WTC11 (cell line): ENCODE measurements at regions not wholly inside any gene's neighbourhood (a gene's known extent, or its start where the extent isn't known, plus 50 kb on each side); places are given as distances from the start of the nearest gene placed in this dataset.

Source experiments
- ATAC-seq: fragments of 200-7000 bp; cut with Tn5 transposase; 2 replicates; pipeline ENCODE4 v1.10.0; 2021; ENCODE audit warnings: mild to moderate bottlenecking, moderate library complexity
- CTCF ChIA-PET: fragments of 300-600 bp; sonication (Branson Sonifier 250); formaldehyde crosslinking; loops from one replicate; lab custom pipeline; 2021; ENCODE audit warnings: antibody characterized with exemption; lab: Charles Lee
- POLR2A ChIA-PET: fragments of 350-600 bp; sonication (Branson Sonifier 250); formaldehyde crosslinking; loops from one replicate; lab custom pipeline; 2021; ENCODE audit warnings: antibody characterized with exemption; lab: Charles Lee
- DNase-seq: peaks from one replicate; pipeline ENCODE4 v3.0.0; 2021; ENCODE audit warnings: low spot score
- H3K27ac Mint-ChIP-seq: 2 replicates; pipeline ENCODE4 v1.8.0; 2021; ENCODE audit warnings: mixed read lengths
- H3K27me3 Mint-ChIP-seq: 2 replicates; pipeline ENCODE4 v1.8.0; 2021; ENCODE audit warnings: low read depth, mild to moderate bottlenecking, moderate library complexity, mixed read lengths
- H3K36me3 Mint-ChIP-seq: 2 replicates; pipeline ENCODE4 v1.8.0; 2021; ENCODE audit warnings: mixed read lengths
- H3K4me1 Mint-ChIP-seq: 2 replicates; pipeline ENCODE4 v1.8.0; 2022; ENCODE audit warnings: mixed read lengths
- H3K4me3 Mint-ChIP-seq: 2 replicates; pipeline ENCODE4 v1.8.0; 2021; ENCODE audit warnings: mild to moderate bottlenecking, moderate library complexity, mixed read lengths
- H3K9me3 Mint-ChIP-seq: 2 replicates; pipeline ENCODE4 v1.8.0; 2021; ENCODE audit warnings: mixed read lengths
- CBFB ChIP-seq: sonication (generic); formaldehyde crosslinking; IDR thresholded peaks from 2 replicates; pipeline ENCODE4 v1.8.1; 2022; ENCODE audit warnings: mild to moderate bottlenecking, low read depth, missing genetic modification reagents
- CREM ChIP-seq: sonication (generic); formaldehyde crosslinking; IDR thresholded peaks from 2 replicates; pipeline ENCODE4 v1.8.1; 2022; ENCODE audit warnings: mild to moderate bottlenecking, missing genetic modification reagents, moderate library complexity
- ERG ChIP-seq: fragments of 250-450 bp; sonication (Bioruptor Pico); IDR thresholded peaks from 2 replicates; pipeline ENCODE4 v1.8.0; 2021; ENCODE audit warnings: mild to moderate bottlenecking
- ESRRA ChIP-seq: sonication (generic); formaldehyde crosslinking; IDR thresholded peaks from 2 replicates; pipeline ENCODE4 v1.8.1; 2022; ENCODE audit warnings: mild to moderate bottlenecking, missing genetic modification reagents, borderline replicate concordance
- FOXP1 ChIP-seq: sonication (generic); formaldehyde crosslinking; IDR thresholded peaks from 2 replicates; pipeline ENCODE4 v1.8.0; 2022; ENCODE audit warnings: missing genetic modification reagents, mild to moderate bottlenecking, moderate library complexity, borderline replicate concordance
- GRHL2 ChIP-seq: fragments of 250-450 bp; sonication (Bioruptor Pico); IDR thresholded peaks from 2 replicates; pipeline ENCODE4 v1.8.0; 2022; ENCODE audit warnings: mild to moderate bottlenecking, moderate library complexity; ENCODE audit not compliant: insufficient replicate concordance, severe bottlenecking
- HMGXB4 ChIP-seq: sonication (generic); formaldehyde crosslinking; IDR thresholded peaks from 2 replicates; pipeline ENCODE4 v1.8.1; 2023; ENCODE audit warnings: mild to moderate bottlenecking, moderate library complexity, missing genetic modification reagents
- IRF2 ChIP-seq: sonication (generic); formaldehyde crosslinking; IDR thresholded peaks from 2 replicates; pipeline ENCODE4 v1.8.0; 2022; ENCODE audit warnings: low read depth, missing genetic modification reagents, borderline replicate concordance
- JAZF1 ChIP-seq: fragments of 250-450 bp; sonication (Bioruptor Pico); IDR thresholded peaks from 2 replicates; pipeline ENCODE4 v1.9.0; 2021; ENCODE audit warnings: moderate library complexity, mild to moderate bottlenecking, inconsistent platforms
- MXD4 ChIP-seq: fragments of 250-450 bp; sonication (Bioruptor Pico); IDR thresholded peaks from 2 replicates; pipeline ENCODE4 v1.8.0; 2021; ENCODE audit warnings: mild to moderate bottlenecking, moderate library complexity, borderline replicate concordance
- MYBL2 ChIP-seq: sonication (generic); formaldehyde crosslinking; IDR thresholded peaks from 2 replicates; pipeline ENCODE4 v1.8.1; 2023; ENCODE audit warnings: mild to moderate bottlenecking, moderate library complexity, missing genetic modification reagents
- NR2C2 ChIP-seq: sonication (generic); formaldehyde crosslinking; IDR thresholded peaks from 2 replicates; pipeline ENCODE4 v1.8.0; 2022; ENCODE audit warnings: mild to moderate bottlenecking, missing genetic modification reagents
- NR3C1 ChIP-seq: sonication (generic); formaldehyde crosslinking; conservative IDR thresholded peaks from 2 replicates; pipeline ENCODE4 v1.8.1; 2023; ENCODE audit warnings: low read depth, mild to moderate bottlenecking, missing genetic modification reagents
- PRDM15 ChIP-seq: sonication (generic); formaldehyde crosslinking; IDR thresholded peaks from 2 replicates; pipeline ENCODE4 v1.8.0; 2022; ENCODE audit warnings: missing genetic modification reagents
- PREB ChIP-seq: sonication (generic); formaldehyde crosslinking; IDR thresholded peaks from 2 replicates; pipeline ENCODE4 v1.8.1; 2022; ENCODE audit warnings: mild to moderate bottlenecking, missing genetic modification reagents, moderate library complexity, borderline replicate concordance
- RELA ChIP-seq: sonication (generic); formaldehyde crosslinking; IDR thresholded peaks from 2 replicates; pipeline ENCODE4 v1.8.1; 2022; ENCODE audit warnings: missing genetic modification reagents, mild to moderate bottlenecking, borderline replicate concordance
- SMAD4 ChIP-seq: sonication (generic); formaldehyde crosslinking; IDR thresholded peaks from 2 replicates; pipeline ENCODE4 v1.8.0; 2022; ENCODE audit warnings: mild to moderate bottlenecking, missing genetic modification reagents
- ZNF121 ChIP-seq: sonication (generic); formaldehyde crosslinking; IDR thresholded peaks from 2 replicates; pipeline ENCODE4 v1.8.0; 2023; ENCODE audit warnings: missing genetic modification reagents
- ZNF138 ChIP-seq: sonication (generic); formaldehyde crosslinking; conservative IDR thresholded peaks from 2 replicates; pipeline ENCODE4 v1.8.1; 2022; ENCODE audit warnings: mild to moderate bottlenecking, moderate library complexity, missing genetic modification reagents
- ZNF671 ChIP-seq: fragments of 250-450 bp; sonication (Bioruptor Pico); IDR thresholded peaks from 2 replicates; pipeline ENCODE4 v1.8.0; 2021; ENCODE audit warnings: mild to moderate bottlenecking
- TF ChIP-seq, protein P1 (sequence below): sonication (generic); formaldehyde crosslinking; IDR thresholded peaks from 2 replicates; pipeline ENCODE4 v1.8.0; 2023; ENCODE audit warnings: mild to moderate bottlenecking, missing genetic modification reagents
- TF ChIP-seq, protein P2 (sequence below): fragments of 250-450 bp; sonication (Bioruptor Pico); IDR thresholded peaks from 2 replicates; pipeline ENCODE4 v1.9.0; 2021; ENCODE audit warnings: mild to moderate bottlenecking

GRCh38 chr12:91912178-91912577 is 233.5 kb downstream of the BTG1 start (continued):
- TF ChIP-seq ZNF138 = no peak
- no peak for TF ChIP-seq FOXP1 (CRISPR knock-in tag)
- TF ChIP-seq ZNF121 (CRISPR knock-in tag) = no peak
- TF ChIP-seq HMGXB4 (CRISPR knock-in tag) = no peak
- no peak for TF ChIP-seq PREB (CRISPR knock-in tag)
- TF ChIP-seq NR3C1 (CRISPR knock-in tag) = no peak

DNA sequence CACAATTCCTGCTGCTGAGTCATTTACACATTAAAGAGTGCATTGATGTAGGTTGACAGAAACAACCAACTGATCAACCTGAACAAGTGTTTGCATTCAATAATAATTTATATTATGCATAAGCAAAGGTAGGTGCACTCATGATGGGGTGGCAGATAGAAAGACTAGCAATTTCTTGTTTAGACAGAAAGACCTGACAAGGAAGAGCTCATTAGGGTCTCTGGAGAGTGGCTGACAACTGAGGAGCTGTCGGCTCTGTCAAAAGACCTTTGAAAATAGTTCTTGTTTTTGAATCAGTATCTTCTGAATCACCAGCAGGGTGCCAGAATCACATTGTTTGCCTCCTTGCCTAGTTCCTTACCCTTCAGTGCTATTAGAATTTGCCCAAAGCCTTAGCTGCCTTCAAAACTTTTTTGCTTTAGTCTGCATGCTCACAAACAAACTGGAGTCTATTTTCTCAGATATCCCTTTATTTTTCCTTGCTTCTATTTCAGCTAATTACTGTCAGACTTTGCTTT is 234.7 kb downstream of the BTG1 start:
- Mint-ChIP-seq H3K27me3 (no peaks in the 10 kb centered on the region), H3K4me3 (no peak overlapping the region), H3K27ac (no peak overlapping the region), H3K9me3 (peaks cover 16% of the 10 kb centered on the region), H3K4me1 (peaks cover 18% of the 10 kb centered on the region), H3K36me3 (no peaks in the 10 kb centered on the region)
- TF ChIP-seq GRHL2 (CRISPR knock-in tag) = no peak
- no peak for TF ChIP-seq SMAD4 (CRISPR knock-in tag)
- TF ChIP-seq ZNF121 (CRISPR knock-in tag) = no peak
- no peak for TF ChIP-seq JAZF1 (CRISPR knock-in tag)
- TF ChIP-seq NR2C2 (CRISPR knock-in tag) = no peak
- TF ChIP-seq RELA (CRISPR knock-in tag) = no peak
- TF ChIP-seq CREM = no peak
- no peak for TF ChIP-seq ESRRA
- TF ChIP-seq MYBL2 (CRISPR knock-in tag) = no peak
- TF ChIP-seq HMGXB4 (CRISPR knock-in tag) = no peak
- TF ChIP-seq PRDM15 (CRISPR knock-in tag) = no peak
- no peak for TF ChIP-seq CBFB (CRISPR knock-in tag)
- TF ChIP-seq ZNF671 (CRISPR knock-in tag) = no peak
- TF ChIP-seq IRF2 (CRISPR knock-in tag) = no peak
- TF ChIP-seq, protein P1, sequence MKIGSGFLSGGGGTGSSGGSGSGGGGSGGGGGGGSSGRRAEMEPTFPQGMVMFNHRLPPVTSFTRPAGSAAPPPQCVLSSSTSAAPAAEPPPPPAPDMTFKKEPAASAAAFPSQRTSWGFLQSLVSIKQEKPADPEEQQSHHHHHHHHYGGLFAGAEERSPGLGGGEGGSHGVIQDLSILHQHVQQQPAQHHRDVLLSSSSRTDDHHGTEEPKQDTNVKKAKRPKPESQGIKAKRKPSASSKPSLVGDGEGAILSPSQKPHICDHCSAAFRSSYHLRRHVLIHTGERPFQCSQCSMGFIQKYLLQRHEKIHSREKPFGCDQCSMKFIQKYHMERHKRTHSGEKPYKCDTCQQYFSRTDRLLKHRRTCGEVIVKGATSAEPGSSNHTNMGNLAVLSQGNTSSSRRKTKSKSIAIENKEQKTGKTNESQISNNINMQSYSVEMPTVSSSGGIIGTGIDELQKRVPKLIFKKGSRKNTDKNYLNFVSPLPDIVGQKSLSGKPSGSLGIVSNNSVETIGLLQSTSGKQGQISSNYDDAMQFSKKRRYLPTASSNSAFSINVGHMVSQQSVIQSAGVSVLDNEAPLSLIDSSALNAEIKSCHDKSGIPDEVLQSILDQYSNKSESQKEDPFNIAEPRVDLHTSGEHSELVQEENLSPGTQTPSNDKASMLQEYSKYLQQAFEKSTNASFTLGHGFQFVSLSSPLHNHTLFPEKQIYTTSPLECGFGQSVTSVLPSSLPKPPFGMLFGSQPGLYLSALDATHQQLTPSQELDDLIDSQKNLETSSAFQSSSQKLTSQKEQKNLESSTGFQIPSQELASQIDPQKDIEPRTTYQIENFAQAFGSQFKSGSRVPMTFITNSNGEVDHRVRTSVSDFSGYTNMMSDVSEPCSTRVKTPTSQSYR (CRISPR knock-in tag) = no peak
- TF ChIP-seq, protein P2, sequence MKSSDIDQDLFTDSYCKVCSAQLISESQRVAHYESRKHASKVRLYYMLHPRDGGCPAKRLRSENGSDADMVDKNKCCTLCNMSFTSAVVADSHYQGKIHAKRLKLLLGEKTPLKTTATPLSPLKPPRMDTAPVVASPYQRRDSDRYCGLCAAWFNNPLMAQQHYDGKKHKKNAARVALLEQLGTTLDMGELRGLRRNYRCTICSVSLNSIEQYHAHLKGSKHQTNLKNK (CRISPR knock-in tag) = no peak
- no peak for TF ChIP-seq MXD4 (CRISPR knock-in tag)
- TF ChIP-seq ERG = no peak
- CTCF ChIA-PET = no interaction called here
- POLR2A ChIA-PET = no interaction called here
- ATAC-seq = no peak
- DNase-seq = no peak
